ENCODE measurements at regions not wholly inside any gene's neighbourhood (a gene's known extent, or its start where the extent isn't known, plus 50 kb on each side); places are given as distances from the start of the nearest gene placed in this dataset.
"Not testable (repeated sequence)": the region's sequence is repeated elsewhere in the genome, so short reads cannot be mapped to it uniquely, and the experiment has no call there.

DNA sequence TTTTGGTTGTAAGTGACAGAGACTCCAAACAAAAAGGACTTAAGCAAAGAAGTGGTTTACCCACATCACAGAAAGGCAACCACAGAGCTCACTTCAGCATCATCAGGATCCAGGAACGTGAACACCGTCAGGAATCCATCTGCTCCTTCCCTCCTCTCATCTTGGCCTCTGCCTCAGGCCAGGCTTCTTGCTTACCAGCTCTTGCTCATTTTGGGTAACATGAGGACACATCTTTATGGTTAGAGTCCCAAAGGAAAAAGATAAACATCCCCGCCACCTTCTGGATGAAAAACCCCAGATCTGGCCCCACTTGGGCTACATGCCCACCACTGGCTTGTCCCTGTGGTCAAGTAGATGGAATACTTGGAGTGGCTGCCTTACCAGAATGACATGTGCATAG lies 176.8 kb upstream of the RPL34 start (continued):
- TF ChIP-seq ZNF567 (CRISPR knock-in tag; IDR thresholded peaks at IDR 0.05; ENCODE audit: borderline replicate concordance): no peak

DNA sequence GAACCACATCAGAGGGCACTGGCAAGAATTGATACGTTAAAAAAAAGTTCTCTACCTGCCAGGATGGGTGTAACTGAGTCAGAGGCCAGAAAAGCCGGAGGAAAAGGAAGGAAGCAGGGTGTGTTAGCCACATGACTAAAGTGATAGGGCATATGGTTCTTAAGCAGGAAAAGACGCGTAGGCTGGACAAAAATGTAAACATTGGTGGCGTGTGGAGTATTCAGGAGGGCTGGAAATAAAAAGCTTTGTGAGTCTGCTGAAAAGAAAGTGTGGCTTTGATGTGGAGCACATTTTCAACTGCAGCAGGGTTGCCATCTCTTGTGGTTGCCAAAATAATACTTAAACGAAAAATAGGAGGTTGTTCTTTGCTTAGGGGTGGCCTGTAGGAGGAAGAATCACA lies 186.5 kb upstream of the RPL34 start:
- H4K20me1 ChIP-seq (ENCODE audit: insufficient read depth, low read length): no peaks in the 10 kb centered on the region
- H3K27me3 ChIP-seq (ENCODE audit: control insufficient read depth in 1 of 2, insufficient read depth in 2 of 2, low read length in 2 of 2): no peaks in the 10 kb centered on the region; a peak in 1 of 5 replicates
- H3K4me3 ChIP-seq (replicated peaks in 1 of 3; ENCODE audit: insufficient read depth in 1 of 3, low read depth in 2 of 3, low read length in 3 of 3): no peak overlapping the region
- TF ChIP-seq DR1 (CRISPR knock-in tag; IDR thresholded peaks at IDR 0.05): no peak
- no peak for TF ChIP-seq NFKB2 (CRISPR knock-in tag; IDR thresholded peaks at IDR 0.05; ENCODE audit: borderline replicate concordance)
- TF ChIP-seq CEBPB (IDR thresholded peaks at IDR 0.05; ENCODE audit: borderline replicate concordance, low read depth, low read length): no peak
- no peak for TF ChIP-seq RAD51 (IDR thresholded peaks at IDR 0.05; ENCODE audit: borderline replicate concordance)
- no peak for TF ChIP-seq MXD4 (CRISPR knock-in tag; IDR thresholded peaks at IDR 0.05)
- no peak for TF ChIP-seq JUND (CRISPR knock-in tag; IDR thresholded peaks at IDR 0.05)
- TF ChIP-seq, protein P1, sequence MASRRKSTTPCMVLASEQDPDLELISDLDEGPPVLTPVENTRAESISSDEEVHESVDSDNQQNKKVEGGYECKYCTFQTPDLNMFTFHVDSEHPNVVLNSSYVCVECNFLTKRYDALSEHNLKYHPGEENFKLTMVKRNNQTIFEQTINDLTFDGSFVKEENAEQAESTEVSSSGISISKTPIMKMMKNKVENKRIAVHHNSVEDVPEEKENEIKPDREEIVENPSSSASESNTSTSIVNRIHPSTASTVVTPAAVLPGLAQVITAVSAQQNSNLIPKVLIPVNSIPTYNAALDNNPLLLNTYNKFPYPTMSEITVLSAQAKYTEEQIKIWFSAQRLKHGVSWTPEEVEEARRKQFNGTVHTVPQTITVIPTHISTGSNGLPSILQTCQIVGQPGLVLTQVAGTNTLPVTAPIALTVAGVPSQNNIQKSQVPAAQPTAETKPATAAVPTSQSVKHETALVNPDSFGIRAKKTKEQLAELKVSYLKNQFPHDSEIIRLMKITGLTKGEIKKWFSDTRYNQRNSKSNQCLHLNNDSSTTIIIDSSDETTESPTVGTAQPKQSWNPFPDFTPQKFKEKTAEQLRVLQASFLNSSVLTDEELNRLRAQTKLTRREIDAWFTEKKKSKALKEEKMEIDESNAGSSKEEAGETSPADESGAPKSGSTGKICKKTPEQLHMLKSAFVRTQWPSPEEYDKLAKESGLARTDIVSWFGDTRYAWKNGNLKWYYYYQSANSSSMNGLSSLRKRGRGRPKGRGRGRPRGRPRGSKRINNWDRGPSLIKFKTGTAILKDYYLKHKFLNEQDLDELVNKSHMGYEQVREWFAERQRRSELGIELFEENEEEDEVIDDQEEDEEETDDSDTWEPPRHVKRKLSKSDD (CRISPR knock-in tag; IDR thresholded peaks at IDR 0.05; ENCODE audit: low read depth): no peak
- no peak for TF ChIP-seq ZKSCAN1 (IDR thresholded peaks at IDR 0.05; ENCODE audit: low read length)
- TF ChIP-seq ZNF878 (CRISPR knock-in tag; IDR thresholded peaks at IDR 0.05): no peak
- no peak for TF ChIP-seq KDM5B (CRISPR knock-in tag; IDR thresholded peaks at IDR 0.05; ENCODE audit: borderline replicate concordance)
- no peak for TF ChIP-seq ZC3H4 (CRISPR knock-in tag; IDR thresholded peaks at IDR 0.05; ENCODE audit: borderline replicate concordance)
- intact Hi-C loops (cut with micrococcal nuclease; ENCODE audit: unreplicated experiment) (no loop called here), in situ Hi-C loops (cut with HindIII; ENCODE audit: extremely low pct_ligation_motif_present, low pct_unique_long_range_greater_than_20kb) (no loop called here)
- ATAC-seq (no peak), FAIRE-seq (no peak), DNase-seq (ENCODE audit: low spot score) (no peak)
- H3K4me2 ChIP-seq (ENCODE audit: low read depth, low read length): no peak overlapping the region
- no peak overlapping the region for H2AFZ ChIP-seq (ENCODE audit: low read length)
- no peak overlapping the region for H3K9ac ChIP-seq (ENCODE audit: insufficient read depth, low read depth, low read length)
- H3K36me3 ChIP-seq (replicated peaks in 1 of 2; ENCODE audit: control insufficient read depth in 1 of 2, insufficient read depth in 2 of 2, low read length in 2 of 2): no peaks in the 10 kb centered on the region
- WGBS (ENCODE audit: low lambda C conversion rate): 2% methylated on average over 6 of the region's 6 CpGs
- H3K4me1 ChIP-seq (ENCODE audit: insufficient read depth, low read length): no peaks in the 10 kb centered on the region
- H3K9me3 ChIP-seq (ENCODE audit: low read length): no peaks in the 10 kb centered on the region
- POLR2A ChIA-PET: no interaction called here
- no peaks in the 10 kb centered on the region for H3K79me2 ChIP-seq (ENCODE audit: insufficient read depth, low read length)
- CTCF ChIA-PET (ENCODE audit: low intra/inter-chr PET ratio, low total read pairs): no interaction called here
- H3K27ac ChIP-seq (ENCODE audit: extremely low read length, insufficient read depth, low read length): no peak overlapping the region
- no TSS peak for BruUV-seq (replicated peaks)

DNA sequence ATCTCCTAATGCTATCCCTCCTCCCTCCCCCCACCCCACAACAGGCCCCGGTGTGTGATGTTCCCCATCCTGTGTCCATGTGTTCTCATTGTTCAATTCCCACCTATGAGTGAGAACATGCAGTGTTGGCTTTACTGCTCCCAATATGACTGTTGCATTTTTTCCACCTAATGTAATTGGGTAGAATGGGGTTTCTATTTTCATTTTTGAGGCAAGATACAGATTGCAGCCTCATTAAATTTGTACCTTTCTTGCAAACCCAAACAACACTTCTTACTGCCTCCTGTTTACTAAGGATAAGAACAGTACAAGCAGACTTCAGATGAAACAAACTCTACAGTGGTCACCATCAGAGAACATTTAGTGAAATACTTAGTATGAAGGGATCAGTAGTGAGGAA lies 187.0 kb upstream of the RPL34 start:
- H3K4me3 ChIP-seq (replicated peaks in 1 of 3; ENCODE audit: insufficient read depth in 1 of 3, low read depth in 2 of 3, low read length in 3 of 3); in situ Hi-C loops (cut with HindIII; ENCODE audit: extremely low pct_ligation_motif_present, low pct_unique_long_range_greater_than_20kb); POLR2A ChIA-PET; DNase-seq (ENCODE audit: low spot score); H3K9me3 ChIP-seq (ENCODE audit: low read length); H3K27me3 ChIP-seq (ENCODE audit: control insufficient read depth in 1 of 2, insufficient read depth in 2 of 2, low read length in 2 of 2); BruUV-seq (replicated peaks); CTCF ChIA-PET (ENCODE audit: low intra/inter-chr PET ratio, low total read pairs); FAIRE-seq; H4K20me1 ChIP-seq (ENCODE audit: insufficient read depth, low read length); H3K27ac ChIP-seq (ENCODE audit: extremely low read length, insufficient read depth, low read length); H3K4me1 ChIP-seq (ENCODE audit: insufficient read depth, low read length); H3K9ac ChIP-seq (ENCODE audit: insufficient read depth, low read depth, low read length); H3K4me2 ChIP-seq (ENCODE audit: low read depth, low read length); ATAC-seq; H3K79me2 ChIP-seq (ENCODE audit: insufficient read depth, low read length); H2AFZ ChIP-seq (ENCODE audit: low read length); intact Hi-C loops (cut with micrococcal nuclease; ENCODE audit: unreplicated experiment); H3K36me3 ChIP-seq (replicated peaks in 1 of 2; ENCODE audit: control insufficient read depth in 1 of 2, insufficient read depth in 2 of 2, low read length in 2 of 2): not testable (repeated sequence)
- 24% methylated on average over 1 of the region's 1 CpG for WGBS (ENCODE audit: low lambda C conversion rate)
